HCT116 (cell line): ENCODE measurements at regions not wholly inside any gene's neighbourhood (a gene's known extent, or its start where the extent isn't known, plus 50 kb on each side); places are given as distances from the start of the nearest gene placed in this dataset.

ENCODE experiments used
- ATAC-seq: fragments of 200-7000 bp; cut with Tn5 transposase; 2 replicates; pipeline ENCODE4 v1.9.1; 2020; ENCODE audit warnings: mild to moderate bottlenecking, moderate library complexity
- BruUV-seq: library from RNA; stranded (reverse); fragments of 400-500 nt; replicated peaks from 2 replicates; lab custom pipeline; 2021; lab: Mats Ljungman, UMichigan
- CTCF ChIA-PET: fragments of 300-600 bp; sonication (Branson Sonifier 250); formaldehyde crosslinking; loops from one replicate; lab custom pipeline; 2021; ENCODE audit warnings: antibody characterized with exemption; lab: Charles Lee
- POLR2A ChIA-PET: fragments of 300-600, 350-600 bp; sonication (Branson Sonifier 250); formaldehyde crosslinking; loops from one replicate; lab custom pipeline; 2021; ENCODE audit warnings: antibody characterized with exemption; lab: Charles Lee
- RAD21 ChIA-PET, 2 experiments: fragments of 300-600 bp; sonication (Branson Sonifier 250); formaldehyde crosslinking; loops; one replicate each; lab custom pipeline; 2023; ENCODE audit warnings: low total read pairs in 2 of 2; ENCODE audit not compliant: uncharacterized antibody in 2 of 2, unreplicated experiment in 2 of 2, low non-redundant PET in 1 of 2; lab: Charles Lee
- DNase-seq: peaks from one replicate; pipeline ENCODE4 v3.0.0-alpha.2; 2010; ENCODE audit warnings: low read depth, low spot score
- H2AFZ ChIP-seq: fragments of 200-600 bp; shearing (Covaris generic), sonication (generic); 2 replicates; pipeline ENCODE4 v1.6.1; 2017; ENCODE audit warnings: low read depth, mixed run types, mixed read lengths, antibody characterized with exemption, low read length; ENCODE audit not compliant: poor library complexity, severe bottlenecking
- H3K27ac ChIP-seq: 2 replicates; pipeline ENCODE4 v1.5.1; 2012; ENCODE audit warnings: low read depth, low read length
- H3K27me3 ChIP-seq: fragments of 200-600 bp; sonication (generic); 2 replicates; pipeline ENCODE4 v1.6.1; 2016; ENCODE audit warnings: mixed run types, low read length, mixed read lengths; ENCODE audit not compliant: insufficient read depth
- H3K36me3 ChIP-seq, 2 experiments: fragments of 200-500 bp in 1 of 2; fragments of 200-600 bp in 1 of 2; sonication (Bioruptor generic) in 1 of 2; sonication (generic) in 1 of 2; 2 replicates each; pipeline versions ENCODE4 v1.5.1 to v1.6.1; 2014 to 2016; ENCODE audit warnings: low read length in 2 of 2, inconsistent platforms in 1 of 2, mixed read lengths in 1 of 2, mixed run types in 1 of 2; ENCODE audit not compliant: insufficient read depth in 2 of 2, control insufficient read depth in 1 of 2
- H3K4me1 ChIP-seq, 2 experiments: fragments of 200-600 bp in 1 of 2; sonication (generic) in 1 of 2; 2 replicates each; pipeline versions ENCODE4 v1.5.1 to v1.6.1; 2012 to 2017; ENCODE audit warnings: low read length in 2 of 2, inconsistent platforms in 1 of 2, mild to moderate bottlenecking in 1 of 2, mixed read lengths in 1 of 2, mixed run types in 1 of 2, moderate library complexity in 1 of 2; ENCODE audit not compliant: insufficient read depth in 2 of 2, control insufficient read depth in 1 of 2
- H3K4me2 ChIP-seq: fragments of 200-600 bp; sonication (generic); 2 replicates; pipeline ENCODE4 v1.6.1; 2017; ENCODE audit warnings: mixed run types, low read length, mixed read lengths
- H3K4me3 ChIP-seq, 2 experiments: fragments of 200-600 bp in 1 of 2; sonication (generic) in 1 of 2; replicated peaks in 1 of 2; 2 replicates each; pipeline ENCODE4 v1.5.1; 2011 to 2016; ENCODE audit warnings: low read length in 2 of 2, control low read depth in 1 of 2, low read depth in 1 of 2, mild to moderate bottlenecking in 1 of 2, mixed read lengths in 1 of 2, mixed run types in 1 of 2
- H3K79me2 ChIP-seq: fragments of 200-600 bp; sonication (generic); 2 replicates; pipeline ENCODE4 v1.6.1; 2017; ENCODE audit warnings: mild to moderate bottlenecking, mixed run types, low read length, moderate library complexity, mixed read lengths; ENCODE audit not compliant: insufficient read depth
- H3K9ac ChIP-seq: fragments of 200-600 bp; sonication (generic); 2 replicates; pipeline ENCODE4 v1.6.1; 2016; ENCODE audit warnings: low read length, mixed read lengths
- H3K9me2 ChIP-seq: fragments of 200-600 bp; sonication (generic), shearing (Covaris generic); 2 replicates; pipeline ENCODE4 v1.6.1; 2017; ENCODE audit warnings: mixed run types, mild to moderate bottlenecking, moderate library complexity; ENCODE audit not compliant: insufficient read depth
- H3K9me3 ChIP-seq, 2 experiments: fragments of 200-500 bp in 1 of 2; fragments of 200-600 bp in 1 of 2; sonication (Bioruptor generic) in 1 of 2; sonication (generic) in 1 of 2; 2 replicates each; pipeline ENCODE4 v1.6.1; 2014 to 2017; ENCODE audit warnings: low read length in 2 of 2, mixed read lengths in 2 of 2, inconsistent platforms in 1 of 2, low read depth in 1 of 2, mild to moderate bottlenecking in 1 of 2, mixed run types in 1 of 2, moderate library complexity in 1 of 2; ENCODE audit not compliant: control insufficient read depth in 1 of 2, insufficient read depth in 1 of 2
- H4K20me1 ChIP-seq: fragments of 200-600 bp; sonication (generic), shearing (Covaris generic); 2 replicates; pipeline ENCODE4 v1.6.1; 2017; ENCODE audit warnings: mixed run types, mild to moderate bottlenecking, moderate library complexity; ENCODE audit not compliant: insufficient read depth
- CEBPB ChIP-seq: IDR thresholded peaks from 2 replicates; pipeline ENCODE4 v1.6.1; 2012; ENCODE audit warnings: low read depth
- EGR1 ChIP-seq: IDR thresholded peaks from 2 replicates; pipeline ENCODE4 v1.6.1; 2012; ENCODE audit warnings: low read depth
- EZH2 ChIP-seq: fragments of 200-600 bp; sonication (generic); IDR thresholded peaks from 2 replicates; pipeline ENCODE4 v1.6.1; 2017; ENCODE audit warnings: antibody characterized with exemption, mixed run types
- EZH2phosphoT487 ChIP-seq: fragments of 200-600 bp; IDR thresholded peaks from 2 replicates; pipeline ENCODE4 v1.6.1; 2018; ENCODE audit warnings: antibody characterized with exemption, borderline replicate concordance
- POLR2AphosphoS5 ChIP-seq: IDR thresholded peaks from 2 replicates; pipeline ENCODE4 v1.6.1; 2011; ENCODE audit warnings: mild to moderate bottlenecking, low read depth, low read length, moderate library complexity
- RAD21 ChIP-seq: IDR thresholded peaks from 2 replicates; pipeline ENCODE4 v1.6.1; 2012; ENCODE audit warnings: low read depth, mild to moderate bottlenecking
- SIN3A ChIP-seq: IDR thresholded peaks from 2 replicates; pipeline ENCODE4 v1.6.1; 2012; ENCODE audit warnings: low read depth
- SP1 ChIP-seq: IDR thresholded peaks from 2 replicates; pipeline ENCODE4 v1.6.1; 2012; ENCODE audit warnings: low read depth
- YY1 ChIP-seq: IDR thresholded peaks from 2 replicates; pipeline ENCODE4 v1.6.1; 2011; ENCODE audit warnings: low read length, low read depth, moderate library complexity, mild to moderate bottlenecking; ENCODE audit not compliant: insufficient replicate concordance; ENCODE audit errors: extremely low read depth
- ZNF274 ChIP-seq: fragments of 200-500 bp; sonication (Bioruptor generic); IDR thresholded peaks from 2 replicates; pipeline ENCODE4 v1.6.1; 2014; ENCODE audit warnings: mild to moderate bottlenecking, low read depth, low read length, inconsistent platforms
- intact Hi-C: fragments of 100-400 bp; cut with micrococcal nuclease; formaldehyde crosslinking; loops from 2 replicates; pipeline ENCODE4 v1.10.0; 2022
- TF ChIP-seq, protein P1 (sequence below), 3 experiments: fragments of 200-600 bp in 1 of 3; sonication (generic) in 1 of 3; IDR thresholded peaks in 2 of 3; conservative IDR thresholded peaks in 1 of 3; 2 replicates each; pipeline ENCODE4 v1.5.1; 2012 to 2017; ENCODE audit warnings: low read depth in 2 of 3, low read length in 2 of 3, antibody characterized with exemption in 1 of 3, borderline replicate concordance in 1 of 3, control low read depth in 1 of 3, mild to moderate bottlenecking in 1 of 3, mixed read lengths in 1 of 3, mixed run types in 1 of 3, moderate library complexity in 1 of 3; ENCODE audit not compliant: insufficient read depth in 1 of 3
- TF ChIP-seq, protein P2 (sequence below): IDR thresholded peaks from 2 replicates; pipeline ENCODE4 v1.6.1; 2012
- TF ChIP-seq, protein P3 (sequence below): IDR thresholded peaks from 2 replicates; pipeline ENCODE4 v1.6.1; 2011; ENCODE audit warnings: mild to moderate bottlenecking, low read length, moderate library complexity; ENCODE audit not compliant: insufficient replicate concordance; ENCODE audit errors: extremely low read depth

DNA sequence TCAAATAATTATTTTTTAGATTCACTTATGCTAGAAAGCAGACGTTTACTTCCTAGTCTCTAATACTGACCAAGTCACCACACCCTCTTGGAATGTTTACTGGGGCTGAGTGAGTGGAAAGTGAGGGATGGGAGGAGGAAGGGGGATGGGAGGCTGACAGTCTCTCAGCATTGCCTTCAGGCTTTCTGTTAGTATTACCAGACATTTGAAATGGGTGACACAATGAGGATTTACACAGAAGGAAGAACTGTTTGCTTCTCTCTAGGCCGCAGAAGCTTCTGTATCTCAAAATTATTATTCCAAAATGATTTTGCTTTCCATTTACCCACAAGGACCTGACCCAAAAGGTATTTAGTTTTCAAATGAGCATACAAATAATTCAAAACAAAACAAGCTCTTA lies 232.8 kb upstream of the ZNF608 start:
- Histone ChIP-seq H3K4me3 (no peak overlapping the region), H3K9me2 (no peaks in the 10 kb centered on the region), H3K79me2 (no peaks in the 10 kb centered on the region), H3K27me3 (no peaks in the 10 kb centered on the region), H3K27ac (no peak overlapping the region), H4K20me1 (no peaks in the 10 kb centered on the region), H3K9ac (no peak overlapping the region), H3K4me1 (peaks cover 2 to 3% of the 10 kb centered on the region in 2 experiments; a peak in 2 of 4 replicates), H2AFZ (no peak overlapping the region)
- BruUV-seq = no TSS peak
- intact Hi-C loops = no loop called here
- no peak for ATAC-seq
- TF ChIP-seq SIN3A (no peak), EZH2 (no peak), EGR1 (no peak), POLR2AphosphoS5 (no peak), SP1 (no peak), EZH2phosphoT487 (no peak), YY1 (no peak), CEBPB (no peak), RAD21 (no peak), ZNF274 (no peak)
- TF ChIP-seq, protein P1, sequence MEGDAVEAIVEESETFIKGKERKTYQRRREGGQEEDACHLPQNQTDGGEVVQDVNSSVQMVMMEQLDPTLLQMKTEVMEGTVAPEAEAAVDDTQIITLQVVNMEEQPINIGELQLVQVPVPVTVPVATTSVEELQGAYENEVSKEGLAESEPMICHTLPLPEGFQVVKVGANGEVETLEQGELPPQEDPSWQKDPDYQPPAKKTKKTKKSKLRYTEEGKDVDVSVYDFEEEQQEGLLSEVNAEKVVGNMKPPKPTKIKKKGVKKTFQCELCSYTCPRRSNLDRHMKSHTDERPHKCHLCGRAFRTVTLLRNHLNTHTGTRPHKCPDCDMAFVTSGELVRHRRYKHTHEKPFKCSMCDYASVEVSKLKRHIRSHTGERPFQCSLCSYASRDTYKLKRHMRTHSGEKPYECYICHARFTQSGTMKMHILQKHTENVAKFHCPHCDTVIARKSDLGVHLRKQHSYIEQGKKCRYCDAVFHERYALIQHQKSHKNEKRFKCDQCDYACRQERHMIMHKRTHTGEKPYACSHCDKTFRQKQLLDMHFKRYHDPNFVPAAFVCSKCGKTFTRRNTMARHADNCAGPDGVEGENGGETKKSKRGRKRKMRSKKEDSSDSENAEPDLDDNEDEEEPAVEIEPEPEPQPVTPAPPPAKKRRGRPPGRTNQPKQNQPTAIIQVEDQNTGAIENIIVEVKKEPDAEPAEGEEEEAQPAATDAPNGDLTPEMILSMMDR (IDR thresholded peaks at IDR 0.05 in 2 of 3, conservative IDR thresholded peaks at IDR 0.05 in 1 of 3; ENCODE audit: borderline replicate concordance in 1 of 3, insufficient read depth in 1 of 3, low read depth in 2 of 3, low read length in 2 of 3) = no peak
- TF ChIP-seq, protein P2, sequence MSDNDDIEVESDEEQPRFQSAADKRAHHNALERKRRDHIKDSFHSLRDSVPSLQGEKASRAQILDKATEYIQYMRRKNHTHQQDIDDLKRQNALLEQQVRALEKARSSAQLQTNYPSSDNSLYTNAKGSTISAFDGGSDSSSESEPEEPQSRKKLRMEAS = no peak
- TF ChIP-seq, protein P3, sequence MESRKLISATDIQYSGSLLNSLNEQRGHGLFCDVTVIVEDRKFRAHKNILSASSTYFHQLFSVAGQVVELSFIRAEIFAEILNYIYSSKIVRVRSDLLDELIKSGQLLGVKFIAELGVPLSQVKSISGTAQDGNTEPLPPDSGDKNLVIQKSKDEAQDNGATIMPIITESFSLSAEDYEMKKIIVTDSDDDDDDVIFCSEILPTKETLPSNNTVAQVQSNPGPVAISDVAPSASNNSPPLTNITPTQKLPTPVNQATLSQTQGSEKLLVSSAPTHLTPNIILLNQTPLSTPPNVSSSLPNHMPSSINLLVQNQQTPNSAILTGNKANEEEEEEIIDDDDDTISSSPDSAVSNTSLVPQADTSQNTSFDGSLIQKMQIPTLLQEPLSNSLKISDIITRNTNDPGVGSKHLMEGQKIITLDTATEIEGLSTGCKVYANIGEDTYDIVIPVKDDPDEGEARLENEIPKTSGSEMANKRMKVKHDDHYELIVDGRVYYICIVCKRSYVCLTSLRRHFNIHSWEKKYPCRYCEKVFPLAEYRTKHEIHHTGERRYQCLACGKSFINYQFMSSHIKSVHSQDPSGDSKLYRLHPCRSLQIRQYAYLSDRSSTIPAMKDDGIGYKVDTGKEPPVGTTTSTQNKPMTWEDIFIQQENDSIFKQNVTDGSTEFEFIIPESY = no peak
- TF ChIP-seq, all 23 proteins: peak for 0
- H3K4me2 ChIP-seq = no peak overlapping the region
- no peaks in the 10 kb centered on the region for H3K36me3 ChIP-seq
- ChIA-PET RAD21 (no interaction called here), CTCF (no interaction called here), POLR2A (no interaction called here)
- H3K9me3 ChIP-seq = no peaks in the 10 kb centered on the region
- no peak for DNase-seq
